PC-9 (cell line): ENCODE measurements at regions not wholly inside any gene's neighbourhood (a gene's known extent, or its start where the extent isn't known, plus 50 kb on each side); places are given as distances from the start of the nearest gene placed in this dataset.

Source experiments
- BruUV-seq: library from RNA; stranded (reverse); fragments of 400-500 nt; replicated peaks from 2 replicates; lab custom pipeline; 2021; lab: Mats Ljungman, UMichigan
- CTCF ChIA-PET: fragments of 300-600 bp; sonication (Branson Sonifier 250); formaldehyde crosslinking; loops from one replicate; lab custom pipeline; 2022; ENCODE audit warnings: antibody characterized with exemption; lab: Charles Lee
- POLR2A ChIA-PET: fragments of 300-600 bp; sonication (Branson Sonifier 250); formaldehyde crosslinking; loops from one replicate; lab custom pipeline; 2022; ENCODE audit warnings: antibody characterized with exemption; ENCODE audit not compliant: unreplicated experiment; lab: Charles Lee
- DNase-seq, 2 experiments: peaks; one replicate each; pipeline versions ENCODE4 v3.0.0 to v3.0.0-alpha.2; 2015 to 2022; ENCODE audit warnings: mixed read lengths in 1 of 2
- H2AFZ ChIP-seq: fragments of 200-600 bp; sonication (generic); 2 replicates; pipeline ENCODE4 v1.8.1; 2017; ENCODE audit warnings: antibody characterized with exemption
- H3F3A ChIP-seq: fragments of 200-600 bp; sonication (generic); 2 replicates; pipeline ENCODE4 v1.8.1; 2017; ENCODE audit warnings: antibody characterized with exemption, mild to moderate bottlenecking, low read depth; ENCODE audit not compliant: insufficient read depth
- H3K27ac ChIP-seq: fragments of 200-600 bp; sonication (generic); 2 replicates; pipeline ENCODE4 v1.6.1; 2016; ENCODE audit warnings: mixed run types
- H3K27me3 ChIP-seq: fragments of 200-600 bp; sonication (generic); 2 replicates; pipeline ENCODE4 v1.6.1; 2016; ENCODE audit warnings: low read depth, mixed run types; ENCODE audit not compliant: insufficient read depth
- H3K36me3 ChIP-seq: fragments of 200-600 bp; sonication (generic); 2 replicates; pipeline ENCODE4 v1.6.1; 2016; ENCODE audit warnings: low read depth, mixed run types
- H3K4me1 ChIP-seq: fragments of 200-600 bp; sonication (generic); replicated peaks from 2 replicates; pipeline ENCODE4 v1.6.1; 2016; ENCODE audit warnings: mixed run types; ENCODE audit not compliant: insufficient read depth
- H3K4me2 ChIP-seq: fragments of 200-600 bp; sonication (generic); 2 replicates; pipeline ENCODE4 v1.6.1; 2017; ENCODE audit warnings: mixed run types
- H3K4me3 ChIP-seq: fragments of 200-600 bp; sonication (generic); 2 replicates; pipeline ENCODE4 v1.6.1; 2016; ENCODE audit warnings: mixed run types
- H3K79me2 ChIP-seq: fragments of 200-600 bp; sonication (generic); 2 replicates; pipeline ENCODE4 v1.6.1; 2017; ENCODE audit warnings: low read depth, mixed run types
- H3K9me2 ChIP-seq: fragments of 200-600 bp; sonication (generic); 2 replicates; pipeline ENCODE4 v1.8.1; 2017; ENCODE audit warnings: mild to moderate bottlenecking; ENCODE audit not compliant: insufficient read depth
- H3K9me3 ChIP-seq: fragments of 200-600 bp; sonication (generic); 2 replicates; pipeline ENCODE4 v1.8.1; 2016; ENCODE audit warnings: low read depth; ENCODE audit not compliant: insufficient read depth
- H4K20me1 ChIP-seq: fragments of 200-600 bp; sonication (generic); 2 replicates; pipeline ENCODE4 v1.8.1; 2017; ENCODE audit not compliant: insufficient read depth
- EZH2 ChIP-seq: fragments of 200-600 bp; sonication (generic); IDR thresholded peaks from 2 replicates; pipeline ENCODE4 v1.8.0; 2017; ENCODE audit warnings: antibody characterized with exemption, low read depth
- intact Hi-C: fragments of 100-400 bp; cut with micrococcal nuclease; formaldehyde crosslinking; loops from one replicate; pipeline ENCODE4 v1.10.0; 2022; ENCODE audit not compliant: unreplicated experiment
- TF ChIP-seq, protein P1 (sequence below): fragments of 200-600 bp; sonication (generic); conservative IDR thresholded peaks from 2 replicates; pipeline ENCODE4 v1.6.1; 2017; ENCODE audit warnings: mixed run types, antibody characterized with exemption, mild to moderate bottlenecking, moderate library complexity

DNA sequence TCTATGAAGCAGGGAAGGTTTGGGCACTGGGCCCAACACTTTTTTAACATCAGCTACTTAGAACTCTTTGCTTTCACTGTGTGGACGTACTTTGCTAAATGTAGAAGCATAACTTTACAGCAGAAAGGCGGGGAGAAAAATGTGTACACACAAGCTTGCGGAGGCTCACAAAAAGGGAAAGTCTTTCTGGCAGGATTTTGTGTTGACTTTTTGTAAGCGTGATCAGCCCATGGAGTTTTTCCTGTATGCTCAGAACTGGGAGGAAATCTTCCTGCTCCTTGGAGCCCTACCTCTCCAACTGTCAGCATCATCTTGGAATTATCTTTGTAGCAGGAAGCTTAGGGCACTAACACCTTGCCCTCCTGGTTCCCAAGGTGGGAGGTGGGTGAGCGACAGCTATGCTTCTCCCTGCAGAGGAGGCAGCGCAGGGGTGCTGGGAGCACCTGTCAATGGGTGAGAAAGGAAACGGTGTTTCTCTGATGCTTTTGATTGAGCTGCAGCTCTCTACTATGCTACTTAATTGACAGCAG is 321.9 kb downstream of the GADD45G start:
- Histone ChIP-seq H3K79me2 (no peaks in the 10 kb centered on the region), H3K9me3 (no peaks in the 10 kb centered on the region; the same call in 1 of the 2 replicates), H3F3A (no peaks in the 10 kb centered on the region), H3K4me1 (no peaks in the 10 kb centered on the region), H3K27ac (no peak overlapping the region), H4K20me1 (no peaks in the 10 kb centered on the region), H3K9me2 (no peaks in the 10 kb centered on the region), H2AFZ (no peak overlapping the region), H3K4me2 (no peak overlapping the region), H3K36me3 (no peaks in the 10 kb centered on the region), H3K4me3 (no peak overlapping the region), H3K27me3 (peaks cover 70% of the 10 kb centered on the region)
- intact Hi-C loops: no loop called here
- POLR2A ChIA-PET: no interaction called here
- CTCF ChIA-PET: no interaction called here
- BruUV-seq: no TSS peak
- TF ChIP-seq EZH2: no peak
- TF ChIP-seq, protein P1, sequence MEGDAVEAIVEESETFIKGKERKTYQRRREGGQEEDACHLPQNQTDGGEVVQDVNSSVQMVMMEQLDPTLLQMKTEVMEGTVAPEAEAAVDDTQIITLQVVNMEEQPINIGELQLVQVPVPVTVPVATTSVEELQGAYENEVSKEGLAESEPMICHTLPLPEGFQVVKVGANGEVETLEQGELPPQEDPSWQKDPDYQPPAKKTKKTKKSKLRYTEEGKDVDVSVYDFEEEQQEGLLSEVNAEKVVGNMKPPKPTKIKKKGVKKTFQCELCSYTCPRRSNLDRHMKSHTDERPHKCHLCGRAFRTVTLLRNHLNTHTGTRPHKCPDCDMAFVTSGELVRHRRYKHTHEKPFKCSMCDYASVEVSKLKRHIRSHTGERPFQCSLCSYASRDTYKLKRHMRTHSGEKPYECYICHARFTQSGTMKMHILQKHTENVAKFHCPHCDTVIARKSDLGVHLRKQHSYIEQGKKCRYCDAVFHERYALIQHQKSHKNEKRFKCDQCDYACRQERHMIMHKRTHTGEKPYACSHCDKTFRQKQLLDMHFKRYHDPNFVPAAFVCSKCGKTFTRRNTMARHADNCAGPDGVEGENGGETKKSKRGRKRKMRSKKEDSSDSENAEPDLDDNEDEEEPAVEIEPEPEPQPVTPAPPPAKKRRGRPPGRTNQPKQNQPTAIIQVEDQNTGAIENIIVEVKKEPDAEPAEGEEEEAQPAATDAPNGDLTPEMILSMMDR: no peak
- no peak for DNase-seq

DNA sequence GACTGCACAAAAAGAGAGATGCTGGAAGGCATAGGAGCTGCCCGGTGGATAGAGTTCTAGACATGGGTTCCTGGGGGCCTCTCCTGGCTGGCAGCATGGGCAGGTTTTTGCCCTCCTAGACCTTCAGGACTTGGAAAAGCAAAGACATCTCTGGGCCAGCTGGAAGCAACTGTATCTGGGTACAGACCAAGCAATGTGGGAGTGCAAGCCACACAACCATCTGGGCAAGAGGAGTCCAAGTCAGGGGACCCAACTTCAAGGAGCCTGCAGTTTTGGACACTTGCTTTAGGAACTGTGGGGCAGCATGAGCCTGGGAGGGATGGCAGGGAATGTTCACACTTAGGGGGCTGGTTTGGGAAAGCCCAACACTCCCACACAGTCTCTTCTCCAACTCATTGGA is 323.3 kb downstream of the GADD45G start:
- H3K4me1 ChIP-seq: no peaks in the 10 kb centered on the region
- no peak overlapping the region for H3K27ac ChIP-seq
- H3F3A ChIP-seq: no peaks in the 10 kb centered on the region
- DNase-seq: no peak
- no peak for TF ChIP-seq EZH2
- TF ChIP-seq, protein P1: no peak
- intact Hi-C loops: no loop called here
- H3K4me2 ChIP-seq: no peak overlapping the region
- no peaks in the 10 kb centered on the region; the same call in 1 of the 2 replicates for H3K9me3 ChIP-seq
- H3K4me3 ChIP-seq: no peak overlapping the region
- H2AFZ ChIP-seq: no peak overlapping the region
- BruUV-seq: no TSS peak
- H3K79me2 ChIP-seq: no peaks in the 10 kb centered on the region
- peaks cover 78% of the 10 kb centered on the region for H3K27me3 ChIP-seq
- H4K20me1 ChIP-seq: no peaks in the 10 kb centered on the region
- no peaks in the 10 kb centered on the region for H3K9me2 ChIP-seq
- no peaks in the 10 kb centered on the region for H3K36me3 ChIP-seq
- POLR2A ChIA-PET: no interaction called here
- CTCF ChIA-PET: no interaction called here

DNA sequence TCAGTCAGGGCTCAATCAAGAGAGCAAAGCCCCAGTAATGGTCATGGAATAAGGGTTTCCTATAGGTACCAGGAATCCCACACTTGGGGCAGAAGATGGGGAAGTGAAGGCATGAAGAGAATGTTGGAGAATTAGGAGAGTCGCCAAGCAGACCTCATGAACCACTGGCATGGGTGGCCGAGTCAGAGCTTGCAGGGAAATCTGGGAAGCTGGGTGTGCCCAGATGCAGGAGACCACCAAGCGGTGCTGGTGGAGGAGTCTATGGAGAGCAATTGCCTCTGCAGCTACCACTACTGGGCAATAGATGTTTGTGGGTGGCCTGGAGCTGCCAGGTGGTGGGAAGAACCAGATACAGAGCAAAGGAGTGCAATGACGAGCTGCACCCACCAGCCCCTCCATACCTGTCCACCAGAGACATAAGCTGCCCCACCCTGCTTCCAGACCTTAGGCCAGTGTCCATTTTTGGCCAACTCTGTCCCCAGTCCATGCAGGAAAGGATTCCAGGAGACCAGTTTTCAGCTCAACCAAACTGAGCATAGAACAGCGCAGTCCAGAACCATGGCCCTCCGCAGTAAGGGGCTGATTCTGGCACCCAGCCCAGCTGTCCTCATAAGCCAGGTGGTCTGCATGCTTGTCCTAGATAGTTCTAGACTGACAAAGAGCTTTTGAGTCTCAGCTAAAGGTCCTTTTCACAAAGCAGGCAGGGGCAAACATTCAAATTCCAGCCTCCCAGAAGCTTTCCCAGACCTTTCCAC is 323.9 kb downstream of the GADD45G start:
- no peak overlapping the region for H3K4me3 ChIP-seq
- no peaks in the 10 kb centered on the region for H3K79me2 ChIP-seq
- ChIA-PET CTCF (no interaction called here), POLR2A (no interaction called here)
- no peaks in the 10 kb centered on the region for H3K9me2 ChIP-seq
- no peak overlapping the region for H3K27ac ChIP-seq
- H3F3A ChIP-seq: no peaks in the 10 kb centered on the region
- no peaks in the 10 kb centered on the region for H4K20me1 ChIP-seq
- intact Hi-C loops: no loop called here
- no peaks in the 10 kb centered on the region; the same call in 1 of the 2 replicates for H3K9me3 ChIP-seq
- H3K4me1 ChIP-seq: no peaks in the 10 kb centered on the region
- peaks cover 81% of the 10 kb centered on the region for H3K27me3 ChIP-seq
- no peak for DNase-seq
- H2AFZ ChIP-seq: no peak overlapping the region
- BruUV-seq: no TSS peak
- TF ChIP-seq, protein P1: no peak
- no peak for TF ChIP-seq EZH2
- no peaks in the 10 kb centered on the region for H3K36me3 ChIP-seq
- H3K4me2 ChIP-seq: no peak overlapping the region
